GM19452 (cell line): ENCODE measurements at regions not wholly inside any gene's neighbourhood (a gene's known extent, or its start where the extent isn't known, plus 50 kb on each side); places are given as distances from the start of the nearest gene placed in this dataset.

Experiments used
- ATAC-seq: cut with Tn5 transposase; IDR thresholded peaks from one replicate; pipeline ENCODE4 v1.9.1; 2021; ENCODE audit not compliant: unreplicated experiment

DNA sequence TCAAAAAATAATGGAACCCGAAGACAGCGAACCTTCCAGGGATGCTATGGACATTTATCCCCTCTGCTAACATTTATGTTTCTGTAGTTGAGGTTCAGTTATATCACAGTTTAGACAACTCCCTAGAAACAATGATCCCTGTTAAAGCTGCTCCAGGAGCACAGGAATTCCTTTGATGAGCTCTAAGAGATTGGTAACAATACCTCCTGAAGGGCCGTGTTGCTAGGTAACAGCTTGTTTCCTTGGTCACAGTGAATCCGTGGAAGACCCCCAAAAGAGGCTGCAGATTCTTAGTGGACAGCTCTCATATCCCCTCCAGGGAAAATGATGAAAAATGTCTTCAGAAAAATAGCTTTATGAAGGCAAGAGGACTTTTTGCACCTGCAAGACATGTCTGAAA, 160.2 kb downstream of the SERPINI1 start:
- no peak for ATAC-seq

DNA sequence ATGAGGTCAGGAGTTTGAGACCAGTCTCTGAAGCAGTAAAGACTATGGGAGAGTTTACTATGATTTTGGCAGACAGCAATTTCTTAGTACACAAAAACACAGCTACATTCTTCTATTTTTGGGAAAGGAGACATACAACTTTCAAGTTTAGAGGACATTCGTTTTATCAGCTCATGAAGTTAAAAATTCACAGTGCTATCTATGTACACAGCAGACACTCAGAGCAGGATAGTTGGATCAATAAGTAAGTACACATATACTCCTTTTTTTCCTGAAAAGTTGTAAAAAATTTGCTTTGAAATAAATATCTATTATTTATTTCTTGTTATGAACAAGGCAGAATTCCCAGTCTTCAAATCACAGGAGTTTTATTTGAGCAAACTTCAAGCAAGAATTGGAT, 159.7 kb downstream of the SERPINI1 start:
- no peak for ATAC-seq

DNA sequence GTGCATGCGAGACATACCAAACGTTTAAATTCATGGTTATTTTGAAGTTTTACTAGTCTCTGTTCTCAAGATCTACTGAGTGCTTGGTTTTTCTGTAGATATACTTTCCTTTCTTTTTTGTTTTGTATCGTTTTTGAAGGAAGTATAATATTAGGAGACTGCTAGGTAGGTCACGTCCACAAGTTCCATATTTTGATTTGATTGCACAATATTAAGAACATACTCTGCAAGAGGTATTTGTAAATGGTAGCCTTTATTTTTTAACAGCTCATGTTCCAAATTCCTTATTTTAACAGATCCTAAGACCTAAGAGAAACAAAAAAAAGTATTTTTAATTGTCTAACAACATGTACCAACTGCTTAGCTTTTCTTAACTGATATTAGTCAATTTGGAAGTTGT, 156.7 kb downstream of the SERPINI1 start:
- ATAC-seq = no peak

DNA sequence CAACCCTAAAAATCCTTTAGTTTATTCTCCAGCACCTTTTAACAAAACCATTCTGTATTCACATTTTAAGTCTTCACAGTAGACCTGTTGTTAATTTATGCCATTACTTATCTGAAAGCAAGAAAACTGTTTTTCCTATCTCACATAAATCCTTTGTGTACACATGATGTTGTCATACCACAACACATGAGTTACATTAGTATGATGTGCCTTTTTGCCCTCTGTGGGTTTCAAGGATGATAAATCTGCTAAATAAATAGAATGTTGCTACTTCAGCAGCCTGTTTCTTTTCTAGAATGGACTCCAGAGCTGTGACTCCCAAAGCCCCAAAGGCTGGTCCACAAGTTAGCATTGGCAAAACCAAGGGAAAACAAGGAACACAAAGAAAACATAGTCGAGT, 151.6 kb downstream of the SERPINI1 start:
- no peak for ATAC-seq

DNA sequence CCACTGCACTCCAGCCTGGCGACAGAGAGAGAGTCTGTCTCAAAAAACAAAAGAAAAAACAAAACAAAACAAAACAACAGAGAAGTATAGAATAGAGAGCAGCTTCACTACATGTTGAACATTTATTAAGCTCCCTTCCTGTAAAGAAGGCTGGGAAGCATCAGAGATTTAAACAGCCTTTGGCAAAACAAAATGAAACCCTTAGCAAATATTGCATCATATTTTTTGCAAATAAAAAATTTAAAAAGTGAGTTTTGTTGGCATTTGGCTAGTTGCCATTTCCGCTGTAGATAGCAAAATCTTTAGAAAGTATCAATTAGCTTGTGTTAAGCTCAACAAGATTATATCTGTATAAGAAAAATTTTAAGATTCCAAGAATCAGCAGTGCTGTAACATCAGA, 151.2 kb downstream of the SERPINI1 start:
- ATAC-seq = no peak

DNA sequence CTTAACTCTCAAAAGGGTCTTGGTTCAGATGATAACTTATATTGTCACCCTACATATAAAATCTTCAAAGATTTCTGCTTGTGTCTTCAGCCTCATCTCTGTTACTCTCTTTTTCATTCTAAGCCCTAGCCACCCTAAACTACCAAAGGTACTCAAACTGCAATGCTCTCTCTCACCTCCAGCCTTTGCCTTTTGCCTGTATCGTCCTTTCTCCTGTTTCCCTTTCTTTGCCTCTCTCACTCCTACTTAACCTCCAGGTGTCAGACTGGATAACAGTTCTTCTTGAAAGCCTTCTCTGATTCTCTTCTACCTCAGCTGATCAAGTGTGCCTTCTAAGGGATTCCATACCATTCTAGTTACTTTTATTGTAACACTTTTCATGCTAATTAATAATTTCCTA, 149.8 kb downstream of the SERPINI1 start:
- no peak for ATAC-seq

DNA sequence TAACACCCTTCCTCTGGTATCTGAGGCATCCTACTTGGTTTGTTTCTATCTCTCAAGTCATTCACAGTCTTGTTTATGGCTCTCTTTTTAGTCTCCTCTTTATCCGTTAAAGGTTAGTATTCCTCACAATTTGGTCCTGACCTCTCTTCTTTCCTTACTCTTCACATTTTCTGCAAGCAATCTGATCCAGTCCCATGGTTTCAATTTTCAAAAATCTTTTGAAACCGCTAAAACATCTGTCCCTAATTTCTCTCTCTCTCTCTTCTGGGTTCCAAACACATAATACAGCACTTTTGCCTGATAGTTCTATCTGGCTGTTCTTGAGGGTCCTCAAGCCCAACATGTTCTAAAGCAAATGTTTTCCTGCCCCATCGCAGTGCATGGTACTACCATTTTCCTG, 149.0 kb downstream of the SERPINI1 start:
- no peak for ATAC-seq

DNA sequence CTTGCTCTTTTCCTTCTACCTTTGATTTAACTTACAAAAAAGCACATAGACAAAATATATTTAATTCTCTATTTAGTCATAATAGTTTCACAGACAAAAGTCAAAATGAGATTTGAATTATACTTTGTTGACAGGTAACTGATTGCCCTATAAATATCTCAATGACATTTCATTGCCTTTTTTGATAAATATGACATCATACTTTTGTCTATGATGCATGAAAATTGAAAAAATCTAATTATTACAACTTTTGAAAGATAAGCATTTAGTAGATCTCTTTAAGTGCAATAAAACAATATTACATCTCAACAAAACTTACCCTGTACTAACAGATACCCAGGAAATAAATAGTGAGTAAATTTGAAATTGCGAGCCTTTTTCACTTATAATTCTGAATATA, 147.9 kb downstream of the SERPINI1 start:
- ATAC-seq = no peak

DNA sequence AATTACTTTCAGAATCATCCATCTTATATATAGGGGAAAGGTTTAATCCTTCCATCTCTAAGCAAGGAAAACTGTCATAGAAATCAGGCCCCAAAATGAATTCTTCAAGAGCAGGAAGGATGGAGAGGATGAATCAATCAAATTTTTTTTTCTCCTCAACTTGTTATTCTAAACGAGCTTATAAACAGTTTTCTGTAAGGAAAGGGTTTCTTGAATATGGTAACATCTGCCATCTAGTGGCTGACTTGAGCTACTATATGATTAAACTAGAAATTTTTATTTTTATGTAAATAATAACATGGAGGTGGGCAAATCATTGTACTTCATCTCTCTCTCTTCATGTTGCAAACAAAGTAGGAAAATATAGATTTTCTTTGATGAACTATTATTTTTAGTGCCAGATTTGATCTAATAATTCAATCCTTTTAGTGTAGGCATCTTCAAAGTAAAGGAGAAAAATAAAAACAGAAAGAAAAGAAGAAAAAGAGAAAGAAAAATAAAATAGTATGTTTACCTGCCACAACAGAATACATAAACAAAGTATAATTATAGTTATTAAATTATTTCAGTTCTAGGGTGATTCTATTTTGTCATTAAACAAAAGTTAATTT, 146.6 kb downstream of the SERPINI1 start:
- peak; percentile 88 for ATAC-seq

DNA sequence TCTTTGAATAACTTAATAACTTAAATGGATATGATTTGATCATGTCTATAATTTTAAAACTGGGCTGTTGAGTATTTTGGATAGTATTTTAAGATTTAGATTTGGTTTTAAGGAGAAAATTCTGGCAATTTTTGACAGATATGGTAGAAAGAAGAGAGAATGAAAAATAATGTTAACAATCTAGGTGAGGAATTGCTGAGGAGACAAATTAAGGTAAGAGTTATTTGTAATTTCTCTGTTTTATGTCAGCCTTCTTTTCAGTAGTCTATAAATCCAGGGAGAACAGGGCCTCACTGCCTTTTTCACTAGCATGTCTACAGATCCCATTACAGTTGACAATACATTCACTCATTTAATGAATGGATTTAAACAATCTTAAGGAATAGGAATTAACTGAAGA, 144.7 kb downstream of the SERPINI1 start:
- no peak for ATAC-seq

DNA sequence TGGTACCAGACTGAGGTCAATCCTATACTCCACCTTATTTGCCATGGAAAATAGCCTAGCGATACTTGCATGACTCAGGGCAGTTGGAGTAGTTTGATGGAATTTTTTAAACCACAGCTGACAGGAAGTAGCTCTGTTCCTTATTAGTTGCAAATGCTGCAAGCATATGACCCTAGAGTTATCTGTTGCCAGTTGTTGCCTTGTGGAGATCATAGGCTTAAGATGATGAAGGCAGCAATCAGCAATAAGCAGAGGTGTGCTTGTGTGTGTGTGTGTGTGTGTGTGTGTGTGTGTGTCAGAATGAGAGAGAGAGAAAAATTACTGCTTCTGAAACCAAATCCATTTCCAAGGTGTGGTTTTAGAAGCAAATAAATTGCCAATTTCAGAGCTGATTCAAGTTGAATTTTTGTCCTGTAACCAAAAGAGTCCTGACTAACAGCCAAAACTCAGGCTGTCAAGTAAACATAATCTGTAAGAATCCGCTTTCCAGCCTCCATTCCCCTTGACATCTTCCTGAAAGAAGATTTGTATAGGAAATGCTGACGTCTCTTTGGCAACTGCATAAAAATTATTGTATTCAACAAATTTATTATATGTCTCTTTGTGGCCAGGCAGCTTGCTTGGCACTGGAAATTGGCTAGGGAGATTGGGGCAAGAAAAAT, 141.2 kb downstream of the SERPINI1 start:
- no peak for ATAC-seq
